BJ (cell line): ENCODE measurements at regions not wholly inside any gene's neighbourhood (a gene's known extent, or its start where the extent isn't known, plus 50 kb on each side); places are given as distances from the start of the nearest gene placed in this dataset. TPM values are rescaled to one million over a fixed set of nuclear protein-coding genes. Genes with fewer than 3 reads are reported as not detected.

Source experiments
- CTCF ChIA-PET: fragments of 350-600 bp; formaldehyde crosslinking; extraction: SDS; loops from one replicate; lab custom pipeline; 2021; ENCODE audit warnings: antibody characterized with exemption, inconsistent platforms; lab: Yijun Ruan, JAX
- POLR2A ChIA-PET: fragments of 300-600 bp; sonication (Branson Sonifier 250); formaldehyde crosslinking; extraction: SDS; loops from one replicate; lab custom pipeline; 2021; ENCODE audit warnings: antibody characterized with exemption; lab: Charles Lee
- DNase-seq: peaks from one replicate; pipeline ENCODE4 v3.0.0-alpha.2; 2011; ENCODE audit warnings: low read depth
- H3K27me3 ChIP-seq: 2 replicates; pipeline ENCODE4 v1.6.0; 2011; ENCODE audit warnings: low read length; ENCODE audit not compliant: control insufficient read depth, insufficient read depth
- H3K36me3 ChIP-seq: 2 replicates; pipeline ENCODE4 v1.5.1; 2011; ENCODE audit warnings: low read length; ENCODE audit not compliant: control insufficient read depth, insufficient read depth
- H3K4me3 ChIP-seq: 2 replicates; pipeline ENCODE4 v1.5.1; 2011; ENCODE audit warnings: low read depth, mild to moderate bottlenecking, control low read depth, low read length
- CTCF ChIP-seq: IDR thresholded peaks from 2 replicates; pipeline ENCODE4 v1.5.1; 2011; ENCODE audit warnings: low read depth, mild to moderate bottlenecking, control low read depth, inconsistent platforms, low read length, moderate library complexity; ENCODE audit not compliant: insufficient read depth
- small RNA-seq: library from RNA; depleted of rRNA; stranded (forward); fragments of <200 nt; gene quantifications from one replicate; pipeline ENCODE3, GENCODE V24; 2012; ENCODE audit warnings: low replicate concordance, low read depth; ENCODE audit not compliant: insufficient read length

DNA sequence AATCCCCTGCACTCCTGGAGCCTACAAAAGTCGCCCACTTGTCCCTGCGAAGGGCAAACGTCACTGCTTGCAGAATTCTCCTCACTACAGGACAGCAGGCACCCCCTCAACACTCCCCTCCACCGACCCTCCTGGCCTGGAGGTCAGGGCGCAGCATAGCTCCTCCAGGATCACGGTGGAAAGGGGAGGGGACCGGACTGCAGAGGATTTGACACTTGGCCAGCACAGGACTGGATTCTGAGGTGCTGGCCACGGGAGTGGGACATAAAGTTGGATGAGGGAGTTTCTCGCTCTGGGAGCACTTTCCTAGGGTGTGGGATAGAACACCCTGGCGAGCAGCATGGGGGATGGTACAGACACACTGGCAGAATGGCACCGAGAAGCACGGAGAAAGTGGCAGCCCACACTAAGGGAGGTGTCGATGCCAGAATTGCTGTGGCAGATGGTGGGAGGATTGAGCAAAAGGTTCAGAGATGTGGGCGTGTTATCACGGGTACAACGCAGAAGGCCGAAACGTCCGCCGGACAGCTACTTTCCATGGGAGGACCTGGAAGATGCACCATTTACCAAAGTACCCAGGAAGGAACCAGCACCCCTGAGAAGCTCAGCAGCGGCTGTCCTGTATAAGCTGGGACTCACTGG is 51.4 kb upstream of the DIO3 start:
- TF ChIP-seq CTCF = no peak
- Histone ChIP-seq H3K27me3 (no peaks in the 10 kb centered on the region; the same call in 1 of the 2 replicates), H3K36me3 (no peaks in the 10 kb centered on the region), H3K4me3 (no peak overlapping the region)
- POLR2A ChIA-PET = no interaction called here
- DNase-seq = no peak
- CTCF ChIA-PET = no interaction called here

- H3K36me3 ChIP-seq = no peaks in the 10 kb centered on the region
- ChIA-PET CTCF (no interaction called here), POLR2A (no interaction called here)
- no peaks in the 10 kb centered on the region; the same call in 1 of the 2 replicates for H3K27me3 ChIP-seq
- no peak for DNase-seq
- no peak overlapping the region for H3K4me3 ChIP-seq
- TF ChIP-seq CTCF = no peak
Measured at GRCh38 chr14:101511199-101511598, 50.1 kb upstream of the DIO3 start.

Small RNAs in the stretch of these regions (small RNA-seq; reads per million reads assigned to genes)
- gene MIR1185-1 (55.0 reads per million, percentile 89 among the genes with 10 or more reads in this experiment), gene MIR1185-2 (8.6 reads per million, percentile 74 among the genes with 10 or more reads in this experiment), gene MIR1193 (not detected), gene MIR1197 (5.1 reads per million, percentile 62 among the genes with 10 or more reads in this experiment), gene MIR134 (75.8 reads per million, percentile 90 among the genes with 10 or more reads in this experiment), gene MIR154 (1,926 reads per million, percentile 97 among the genes with 10 or more reads in this experiment), gene MIR299 (166 reads per million, percentile 93 among the genes with 10 or more reads in this experiment), gene MIR300 (not detected), gene MIR323A (142 reads per million, percentile 92 among the genes with 10 or more reads in this experiment), gene MIR323B (46.1 reads per million, percentile 88 among the genes with 10 or more reads in this experiment), gene MIR329-1 (0.63 reads per million), gene MIR329-2 (1.1 reads per million), gene MIR369 (4,064 reads per million, percentile 98 among the genes with 10 or more reads in this experiment), gene MIR377 (39.6 reads per million, percentile 88 among the genes with 10 or more reads in this experiment), gene MIR379 (376 reads per million, percentile 95 among the genes with 10 or more reads in this experiment), gene MIR380 (92.5 reads per million, percentile 91 among the genes with 10 or more reads in this experiment), gene MIR381 (1,891 reads per million, percentile 97 among the genes with 10 or more reads in this experiment), gene MIR409 (276 reads per million, percentile 95 among the genes with 10 or more reads in this experiment), gene MIR411 (7,416 reads per million, percentile 99 among the genes with 10 or more reads in this experiment), gene MIR412 (0.84 reads per million), gene MIR485 (3.2 reads per million, percentile 41 among the genes with 10 or more reads in this experiment), gene MIR487A (118 reads per million, percentile 92 among the genes with 10 or more reads in this experiment), gene MIR487B (182 reads per million, percentile 93 among the genes with 10 or more reads in this experiment), gene MIR494 (556 reads per million, percentile 96 among the genes with 10 or more reads in this experiment), gene MIR495 (193 reads per million, percentile 93 among the genes with 10 or more reads in this experiment), gene MIR496 (25.9 reads per million, percentile 85 among the genes with 10 or more reads in this experiment), gene MIR539 (60.3 reads per million, percentile 89 among the genes with 10 or more reads in this experiment), gene MIR541 (0.63 reads per million), gene MIR543 (414 reads per million, percentile 95 among the genes with 10 or more reads in this experiment), gene MIR544A (not detected), gene MIR654 (126 reads per million, percentile 92 among the genes with 10 or more reads in this experiment), gene MIR655 (40.7 reads per million, percentile 88 among the genes with 10 or more reads in this experiment), gene MIR656 (10.7 reads per million, percentile 77 among the genes with 10 or more reads in this experiment), gene MIR668 (2.9 reads per million, percentile 36 among the genes with 10 or more reads in this experiment), gene MIR758 (20.4 reads per million, percentile 83 among the genes with 10 or more reads in this experiment), gene MIR889 (3,053 reads per million, percentile 98 among the genes with 10 or more reads in this experiment), gene RF00012 (not detected), gene RF00181 (not detected), gene SNORD114-10 (11.4 reads per million, percentile 78 among the genes with 10 or more reads in this experiment), gene SNORD114-11 (7.8 reads per million, percentile 72 among the genes with 10 or more reads in this experiment), gene SNORD114-12 (29.9 reads per million, percentile 86 among the genes with 10 or more reads in this experiment), gene SNORD114-13 (0.63 reads per million), gene SNORD114-14 (2.7 reads per million, percentile 32 among the genes with 10 or more reads in this experiment), gene SNORD114-15 (229 reads per million, percentile 94 among the genes with 10 or more reads in this experiment), gene SNORD114-16 (not detected), gene SNORD114-17 (25.3 reads per million, percentile 85 among the genes with 10 or more reads in this experiment), gene SNORD114-18 (not detected), gene SNORD114-19 (not detected), gene SNORD114-20 (60.9 reads per million, percentile 89 among the genes with 10 or more reads in this experiment), gene SNORD114-21 (128 reads per million, percentile 92 among the genes with 10 or more reads in this experiment), gene SNORD114-22 (1,396 reads per million, percentile 97 among the genes with 10 or more reads in this experiment), gene SNORD114-23 (4.8 reads per million, percentile 60 among the genes with 10 or more reads in this experiment), gene SNORD114-24 (112 reads per million, percentile 92 among the genes with 10 or more reads in this experiment), gene SNORD114-25 (2.9 reads per million, percentile 36 among the genes with 10 or more reads in this experiment), gene SNORD114-26 (not detected), gene SNORD114-27 (not detected), gene SNORD114-28 (0.63 reads per million), gene SNORD114-29 (not detected), gene SNORD114-30 (not detected), gene SNORD114-31 (not detected), gene SNORD114-5 (not detected), gene SNORD114-6 (not detected), gene SNORD114-7 (not detected), gene SNORD114-9 (912 reads per million, percentile 96 among the genes with 10 or more reads in this experiment)
